ENCODE measurements at regions not wholly inside any gene's neighbourhood (a gene's known extent, or its start where the extent isn't known, plus 50 kb on each side); places are given as distances from the start of the nearest gene placed in this dataset.
"Not testable (repeated sequence)": the region's sequence is repeated elsewhere in the genome, so short reads cannot be mapped to it uniquely, and the experiment has no call there.

DNA sequence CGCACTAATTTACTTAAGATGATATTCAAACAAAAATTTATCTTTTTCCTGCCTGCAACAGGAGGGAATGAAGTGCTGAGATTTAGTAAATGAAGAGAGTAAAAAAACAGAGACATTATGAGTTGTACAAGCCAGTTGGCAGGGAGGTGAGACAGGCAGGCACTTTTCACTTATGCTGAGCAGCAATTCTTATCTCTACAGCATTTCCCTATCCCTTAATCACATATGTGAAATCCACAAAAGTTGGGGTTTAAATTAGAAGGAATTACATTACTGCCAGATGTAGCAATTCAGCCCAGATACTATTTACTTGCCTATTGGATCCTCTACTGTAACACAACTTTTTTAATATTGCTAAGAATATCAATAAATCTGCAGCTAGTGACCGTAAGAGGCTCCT lies 314.2 kb upstream of the LRP1B start:
- in situ Hi-C loops (cut with MboI; ENCODE audit: low pct_unique_long_range_greater_than_20kb, low sequenced_read_pairs), result no loop called here
- no peak for DNase-seq

DNA sequence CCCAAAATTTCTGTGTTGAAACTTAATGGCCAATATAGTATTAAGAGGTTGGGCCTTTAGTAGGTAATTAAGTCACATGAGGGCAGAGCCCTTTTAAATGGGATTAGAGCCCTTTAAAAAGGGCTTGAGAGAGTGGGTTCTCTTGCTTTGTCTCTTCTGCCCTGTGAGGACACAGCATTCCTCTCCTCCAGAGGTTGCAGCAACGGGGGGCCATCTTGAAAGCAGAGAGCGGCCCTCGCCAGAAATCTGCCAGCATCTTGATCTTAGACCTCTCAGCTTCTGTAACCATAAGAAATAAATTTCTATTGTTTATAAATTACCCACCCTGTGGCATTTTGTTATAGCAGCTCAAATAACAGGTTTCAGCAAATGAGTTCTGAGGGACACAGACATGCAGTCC lies 305.0 kb upstream of the LRP1B start:
- DNase-seq, result no peak
- in situ Hi-C loops (cut with MboI; ENCODE audit: low pct_unique_long_range_greater_than_20kb, low sequenced_read_pairs), result no loop called here

DNA sequence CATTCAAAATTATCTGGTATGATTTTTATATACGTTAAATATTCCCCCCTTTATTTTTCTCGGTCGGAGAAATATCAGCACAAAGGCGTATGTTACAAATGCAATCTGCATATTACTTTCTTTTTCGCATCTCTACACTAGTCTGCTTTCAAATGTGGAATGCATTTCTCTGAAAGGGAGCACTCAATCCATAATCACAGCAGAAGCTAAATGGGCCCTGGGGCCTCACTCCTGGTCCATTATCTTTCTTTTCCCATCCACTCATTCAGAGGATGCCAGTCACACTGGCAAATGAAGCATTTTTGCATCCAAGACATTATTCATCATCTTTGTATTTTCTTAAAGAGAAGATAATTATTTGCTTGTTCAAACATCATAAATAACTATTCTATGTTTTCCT lies 295.2 kb upstream of the LRP1B start:
- in situ Hi-C loops (cut with MboI; ENCODE audit: low pct_unique_long_range_greater_than_20kb, low sequenced_read_pairs), result no loop called here
- no peak for DNase-seq

DNA sequence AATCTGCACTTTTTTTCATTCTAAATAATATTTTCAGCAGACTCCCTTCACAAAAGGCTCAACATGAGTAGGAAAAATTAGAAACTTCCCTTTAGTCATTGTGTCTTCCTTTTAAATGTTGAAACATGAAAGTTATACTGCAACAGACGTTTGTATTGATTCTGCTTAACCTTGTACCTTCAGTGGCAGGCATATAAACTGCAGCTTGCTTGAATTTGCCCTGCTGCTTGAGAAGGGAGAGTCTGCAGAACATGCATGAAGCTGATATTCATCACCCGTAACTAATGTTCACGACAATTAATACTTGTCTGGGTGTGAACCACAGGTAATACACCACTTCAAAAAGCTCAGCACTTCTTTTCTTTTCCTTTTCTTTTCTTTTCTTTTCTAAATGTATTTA lies 294.7 kb upstream of the LRP1B start:
- in situ Hi-C loops (cut with MboI; ENCODE audit: low pct_unique_long_range_greater_than_20kb, low sequenced_read_pairs), result no loop called here
- no peak for DNase-seq

DNA sequence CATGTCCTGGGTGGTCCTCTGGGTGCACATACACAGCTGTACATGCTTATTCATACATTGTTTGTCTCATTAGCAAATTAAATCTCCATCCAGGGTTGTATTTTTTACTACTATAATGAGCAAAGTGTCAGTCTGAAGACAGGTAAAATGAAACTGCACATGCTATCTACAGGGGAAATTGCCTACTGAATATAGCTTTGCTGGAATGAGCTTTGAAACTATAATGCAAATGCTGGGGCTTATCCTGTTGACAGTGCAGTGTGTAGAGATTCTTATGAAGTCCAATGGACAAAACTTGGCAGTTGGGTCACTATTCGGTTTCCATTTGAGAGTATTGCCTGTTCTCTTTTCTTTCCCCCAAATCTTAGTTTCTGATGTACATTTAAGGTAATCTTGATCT lies 292.8 kb upstream of the LRP1B start:
- no peak for DNase-seq
- in situ Hi-C loops (cut with MboI; ENCODE audit: low pct_unique_long_range_greater_than_20kb, low sequenced_read_pairs), result no loop called here

DNA sequence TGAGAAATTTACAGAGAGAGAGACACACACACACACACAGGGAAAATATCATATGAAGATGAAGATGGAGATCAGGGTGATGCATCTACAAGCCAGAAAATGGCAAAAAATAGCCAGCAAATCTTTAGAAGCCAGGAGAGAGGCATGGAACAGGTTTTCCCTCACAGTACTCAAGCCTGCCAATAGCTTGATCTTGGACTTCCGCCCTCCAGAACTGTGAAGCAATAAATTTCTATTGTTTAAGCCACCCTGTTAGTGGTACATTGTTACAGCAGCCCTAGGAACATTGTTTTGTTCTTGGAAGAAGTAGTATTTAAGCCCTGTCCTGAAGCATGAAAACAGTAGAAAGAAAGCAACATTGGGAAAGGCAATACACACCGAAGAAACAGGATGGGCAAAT lies 292.0 kb upstream of the LRP1B start:
- DNase-seq, result no peak
- in situ Hi-C loops (cut with MboI; ENCODE audit: low pct_unique_long_range_greater_than_20kb, low sequenced_read_pairs), result no loop called here

DNA sequence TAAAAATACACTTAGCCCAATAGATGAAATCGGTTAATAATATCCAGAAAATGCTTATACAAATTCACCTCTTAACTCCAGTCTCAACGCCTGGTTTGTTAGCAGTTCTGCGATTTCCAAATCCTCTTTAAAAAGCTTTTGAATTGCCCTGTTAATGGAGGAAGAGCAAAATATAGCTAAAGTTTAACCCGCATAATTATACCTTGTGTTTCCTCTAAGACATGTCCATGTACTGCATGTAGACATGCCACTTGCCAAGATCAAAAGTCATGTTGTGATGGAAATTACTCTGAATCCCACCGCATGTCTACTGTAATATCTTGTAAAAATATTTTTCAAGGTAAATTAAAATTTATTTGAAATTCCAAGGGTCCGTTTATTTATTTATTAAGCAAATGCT lies 291.2 kb upstream of the LRP1B start:
- DNase-seq, result no peak
- in situ Hi-C loops (cut with MboI; ENCODE audit: low pct_unique_long_range_greater_than_20kb, low sequenced_read_pairs), result no loop called here

DNA sequence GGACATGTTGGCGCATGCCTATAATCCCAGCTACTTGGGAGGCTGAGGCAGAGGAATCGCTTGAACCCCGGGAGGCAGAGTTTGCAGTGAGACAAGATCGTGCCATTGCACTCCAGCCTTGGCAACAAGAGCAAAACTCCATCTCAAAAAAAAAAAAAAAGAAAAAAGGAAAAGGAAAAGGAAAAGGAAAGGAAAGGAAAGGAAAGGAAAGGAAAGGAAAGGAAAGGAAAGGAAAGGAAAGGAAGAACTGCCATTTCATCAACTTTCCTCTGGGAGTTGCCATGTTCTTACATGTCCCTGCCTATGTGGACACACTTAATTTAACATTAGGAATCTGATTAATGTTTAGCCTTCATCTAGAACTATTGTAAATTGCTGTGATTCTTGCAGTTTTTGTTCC lies 287.9 kb upstream of the LRP1B start:
- in situ Hi-C loops (cut with MboI; ENCODE audit: low pct_unique_long_range_greater_than_20kb, low sequenced_read_pairs); DNase-seq: not testable (repeated sequence)

DNA sequence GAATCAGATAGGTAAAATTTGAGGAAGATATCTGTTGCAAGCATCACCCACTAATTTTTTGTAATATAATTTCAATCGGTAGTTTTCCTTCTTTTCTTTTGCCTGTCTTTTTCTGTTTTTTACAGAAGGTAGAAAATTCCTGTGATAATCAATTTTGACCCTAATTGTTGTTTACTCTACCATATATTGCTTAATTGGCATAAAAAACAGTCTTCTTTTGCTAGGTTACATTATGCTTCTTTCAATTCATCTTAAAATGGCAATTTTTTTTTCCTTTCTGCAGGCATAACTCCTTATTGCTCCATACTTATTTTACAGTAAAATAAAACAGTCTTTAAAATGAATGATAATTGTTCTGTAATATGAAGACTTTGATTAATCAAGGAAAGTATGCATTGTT lies 286.2 kb upstream of the LRP1B start:
- in situ Hi-C loops (cut with MboI; ENCODE audit: low pct_unique_long_range_greater_than_20kb, low sequenced_read_pairs), result no loop called here
- no peak for DNase-seq

DNA sequence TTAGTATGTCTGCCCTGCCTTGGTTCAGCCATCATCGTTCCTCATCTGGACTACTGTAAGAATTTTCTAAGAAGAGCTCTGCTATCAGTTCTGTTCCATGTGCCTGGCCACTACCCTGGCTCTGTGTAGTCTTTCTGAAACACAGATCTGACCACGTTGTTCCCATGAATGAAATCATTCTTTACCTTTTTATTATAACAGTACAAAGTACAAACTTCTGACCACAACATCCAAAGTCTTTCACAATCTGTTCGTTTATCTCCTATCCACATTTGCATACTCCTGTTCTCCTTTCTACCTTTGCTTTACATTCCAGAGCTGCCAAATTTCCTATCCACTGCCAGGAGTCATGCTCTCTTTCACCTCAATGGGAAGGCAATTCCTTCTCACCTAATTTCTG lies 284.6 kb upstream of the LRP1B start:
- in situ Hi-C loops (cut with MboI; ENCODE audit: low pct_unique_long_range_greater_than_20kb, low sequenced_read_pairs), result no loop called here
- no peak for DNase-seq

DNA sequence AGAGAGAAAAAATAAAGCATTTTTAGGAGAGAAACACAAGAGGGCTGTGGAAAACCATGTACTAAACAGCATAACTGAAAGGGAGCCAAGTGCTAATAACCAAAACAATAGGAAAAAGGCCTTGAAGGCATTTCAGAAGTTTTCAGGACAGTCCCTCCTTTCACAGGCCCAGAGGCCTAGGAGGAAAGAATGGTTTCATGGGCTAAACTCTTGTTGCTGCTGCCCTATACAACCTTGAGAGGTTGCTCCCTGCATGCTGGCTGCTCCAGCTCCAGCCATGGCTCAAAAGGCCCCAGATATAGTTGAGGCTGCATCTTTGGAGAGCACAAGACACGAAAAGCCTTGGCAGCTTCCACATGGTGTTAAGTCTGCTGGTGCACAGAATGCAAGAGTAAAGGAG lies 267.4 kb upstream of the LRP1B start:
- DNase-seq, result no peak
- in situ Hi-C loops (cut with MboI; ENCODE audit: low pct_unique_long_range_greater_than_20kb, low sequenced_read_pairs), result no loop called here

DNA sequence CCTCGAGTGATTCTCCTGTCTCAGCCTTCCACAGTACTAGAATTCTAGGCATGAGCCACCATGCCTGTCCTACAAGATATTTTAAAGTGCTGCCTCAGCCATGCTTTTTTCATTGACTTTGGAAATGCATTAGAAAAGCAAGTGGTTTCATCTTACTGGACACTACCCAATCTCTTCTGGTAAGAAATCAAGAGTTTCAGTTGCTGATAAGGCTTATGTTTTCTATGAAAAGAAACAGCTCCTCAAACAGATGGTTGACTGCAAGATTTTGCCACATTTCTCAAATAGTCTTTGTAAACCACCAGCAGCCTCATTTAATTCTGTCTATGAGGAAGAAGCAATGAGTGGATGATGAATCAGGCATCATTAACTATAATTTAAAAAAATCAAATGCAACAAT lies 264.5 kb upstream of the LRP1B start:
- DNase-seq, result no peak
- in situ Hi-C loops (cut with MboI; ENCODE audit: low pct_unique_long_range_greater_than_20kb, low sequenced_read_pairs), result no loop called here

DNA sequence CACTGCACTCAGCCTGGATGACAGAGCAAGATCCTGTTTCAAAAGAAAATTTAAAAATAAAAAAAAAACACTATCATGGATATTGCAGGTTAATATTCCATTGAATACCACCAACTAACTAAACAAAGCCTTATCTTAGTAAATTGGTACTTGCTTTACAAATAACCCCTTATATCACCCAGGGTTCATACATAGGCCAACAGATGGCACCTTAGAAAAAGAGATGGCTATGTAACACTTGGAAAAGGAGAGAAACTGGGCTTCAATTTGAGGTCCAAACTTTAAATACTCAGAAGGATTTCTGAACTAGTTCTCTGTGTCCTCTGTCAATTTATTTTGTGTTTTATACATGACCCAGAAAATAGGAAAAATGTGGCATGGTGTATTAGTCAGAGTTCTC lies 249.6 kb upstream of the LRP1B start:
- in situ Hi-C loops (cut with MboI; ENCODE audit: low pct_unique_long_range_greater_than_20kb, low sequenced_read_pairs), result no loop called here
- no peak for DNase-seq

DNA sequence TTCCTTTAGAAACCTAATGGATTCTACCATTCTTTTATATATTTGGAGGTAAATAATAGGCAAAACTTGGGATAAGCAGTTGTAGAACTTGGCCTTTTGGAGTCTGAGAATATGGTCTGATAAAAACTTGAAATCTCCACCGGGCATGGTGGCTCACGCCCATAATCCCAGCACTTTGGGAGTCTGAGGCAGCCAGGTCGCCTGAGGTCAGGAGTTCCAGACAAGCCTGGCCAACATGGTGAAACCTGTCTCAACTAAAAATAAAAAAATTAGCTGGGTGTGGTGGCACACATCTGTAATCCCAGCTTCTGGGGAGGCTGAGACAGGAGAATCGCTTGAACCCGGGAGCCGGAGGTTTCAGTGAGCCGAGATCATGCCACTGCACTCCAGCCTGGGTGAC lies 231.3 kb upstream of the LRP1B start:
- DNase-seq; in situ Hi-C loops (cut with MboI; ENCODE audit: low pct_unique_long_range_greater_than_20kb, low sequenced_read_pairs): not testable (repeated sequence)

DNA sequence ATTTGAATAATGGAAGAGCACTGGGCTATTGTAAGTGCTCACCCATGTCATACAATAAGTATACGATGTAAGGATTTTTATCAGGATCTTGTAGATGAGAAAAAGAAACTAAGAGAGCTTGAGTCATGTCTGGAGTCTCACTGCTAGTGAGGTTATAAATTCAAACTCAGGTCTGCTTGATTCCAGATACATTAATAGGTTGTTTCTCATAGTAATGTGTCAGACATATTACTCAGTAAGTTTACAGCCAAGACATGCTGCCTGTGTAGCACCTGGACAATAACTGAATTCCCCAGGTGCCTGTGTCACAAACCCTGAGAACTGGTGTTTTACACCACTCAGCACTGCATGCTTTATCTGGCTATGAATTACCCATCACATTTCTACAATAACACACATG lies 216.9 kb upstream of the LRP1B start:
- in situ Hi-C loops (cut with MboI; ENCODE audit: low pct_unique_long_range_greater_than_20kb, low sequenced_read_pairs), result no loop called here
- no peak for DNase-seq

DNA sequence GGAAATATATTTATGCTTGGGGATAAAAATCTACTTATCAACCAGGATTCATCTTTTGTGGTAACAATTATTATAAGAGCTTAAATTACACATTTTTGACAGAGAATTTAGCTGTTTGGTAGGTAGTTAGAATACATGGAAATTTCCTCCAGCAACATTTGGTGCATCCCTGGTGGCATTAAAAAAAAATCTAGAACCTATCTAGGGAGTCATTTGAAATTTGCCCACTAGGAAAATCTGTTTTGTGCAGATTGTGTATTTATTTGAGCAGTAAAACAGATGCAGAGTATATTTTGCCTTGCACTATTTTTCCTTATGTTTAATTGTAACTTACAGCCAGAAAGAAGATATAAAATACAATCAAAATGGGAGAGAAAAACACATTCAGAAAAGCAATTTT lies 208.4 kb upstream of the LRP1B start:
- in situ Hi-C loops (cut with MboI; ENCODE audit: low pct_unique_long_range_greater_than_20kb, low sequenced_read_pairs), result no loop called here
- DNase-seq, result no peak

DNA sequence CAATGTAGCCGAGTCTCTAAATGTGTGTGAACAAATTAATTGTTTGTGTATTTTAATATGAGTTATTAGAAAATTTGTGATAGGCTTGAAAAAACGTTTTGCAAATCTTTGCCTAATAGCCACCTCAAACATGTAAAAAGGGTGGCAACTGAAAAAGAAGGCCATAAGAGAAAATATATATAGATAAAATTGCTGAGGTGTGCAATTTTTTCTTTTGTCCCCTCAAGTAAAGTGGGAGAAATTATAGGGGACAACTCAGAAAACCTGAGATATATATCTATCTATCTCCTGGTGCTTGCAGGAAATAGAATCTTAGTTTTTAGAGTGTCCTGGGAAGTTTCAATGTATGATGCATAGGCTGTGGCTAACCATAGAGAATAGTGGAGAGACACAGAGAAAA lies 201.4 kb upstream of the LRP1B start:
- DNase-seq, result no peak
- in situ Hi-C loops (cut with MboI; ENCODE audit: low pct_unique_long_range_greater_than_20kb, low sequenced_read_pairs), result no loop called here

DNA sequence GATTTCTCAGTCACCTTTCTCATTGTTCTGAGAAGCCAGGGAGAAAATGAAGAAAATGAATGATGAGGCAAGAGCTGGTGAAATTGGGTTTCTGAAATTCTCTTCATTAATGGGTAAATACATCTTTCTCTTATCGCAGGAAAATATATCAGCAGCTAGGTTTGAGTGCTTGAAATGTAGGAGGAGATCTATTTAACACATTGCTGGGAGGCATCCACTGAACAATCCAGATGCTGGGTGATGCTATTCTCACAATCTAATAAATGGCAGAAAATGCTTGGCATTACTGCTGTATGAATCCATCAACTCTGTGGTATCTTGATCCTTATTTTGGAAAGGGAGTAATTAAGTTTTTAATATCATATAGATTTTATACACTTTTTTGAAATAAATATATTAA lies 199.6 kb upstream of the LRP1B start:
- in situ Hi-C loops (cut with MboI; ENCODE audit: low pct_unique_long_range_greater_than_20kb, low sequenced_read_pairs), result no loop called here
- DNase-seq, result no peak

DNA sequence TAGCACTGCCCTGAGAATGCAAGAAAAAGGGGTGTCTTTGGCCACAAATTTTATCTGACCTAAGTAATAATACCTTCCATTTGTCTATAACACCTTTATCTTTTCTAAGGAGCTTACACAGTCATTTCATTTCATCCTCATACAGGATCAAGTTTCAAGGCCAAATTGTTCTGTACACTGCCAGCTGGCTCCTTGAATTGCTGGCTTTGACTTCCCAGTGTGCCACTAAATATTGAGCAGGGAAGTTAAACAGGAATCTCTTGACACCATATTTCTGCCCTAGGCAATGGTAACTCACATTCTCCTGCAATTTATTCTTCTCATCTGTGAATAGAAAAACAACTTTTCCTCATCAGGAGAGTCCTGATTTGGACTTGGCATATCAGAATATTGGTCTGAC lies 195.1 kb upstream of the LRP1B start:
- in situ Hi-C loops (cut with MboI; ENCODE audit: low pct_unique_long_range_greater_than_20kb, low sequenced_read_pairs), result no loop called here
- DNase-seq, result no peak

DNA sequence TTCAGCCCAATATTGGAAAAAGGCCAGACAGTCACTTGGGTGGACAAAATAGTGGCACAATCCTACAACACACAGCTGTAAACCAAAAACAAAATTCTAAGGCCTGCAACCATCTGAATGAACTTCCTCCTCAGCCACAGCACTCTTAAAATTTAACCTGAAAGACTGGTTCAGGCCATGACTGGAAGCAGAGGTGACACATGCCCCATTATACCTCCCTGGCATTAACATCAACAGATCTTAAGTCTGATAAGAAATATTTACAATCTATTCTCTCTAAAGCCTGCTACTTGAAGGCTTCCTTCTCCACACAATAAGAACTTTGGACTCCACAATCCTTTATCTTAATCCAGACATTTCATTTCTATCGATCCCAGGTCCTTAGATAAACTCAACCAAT lies 192.4 kb upstream of the LRP1B start:
- in situ Hi-C loops (cut with MboI; ENCODE audit: low pct_unique_long_range_greater_than_20kb, low sequenced_read_pairs), result no loop called here
- DNase-seq, result peak; percentile 7

DNA sequence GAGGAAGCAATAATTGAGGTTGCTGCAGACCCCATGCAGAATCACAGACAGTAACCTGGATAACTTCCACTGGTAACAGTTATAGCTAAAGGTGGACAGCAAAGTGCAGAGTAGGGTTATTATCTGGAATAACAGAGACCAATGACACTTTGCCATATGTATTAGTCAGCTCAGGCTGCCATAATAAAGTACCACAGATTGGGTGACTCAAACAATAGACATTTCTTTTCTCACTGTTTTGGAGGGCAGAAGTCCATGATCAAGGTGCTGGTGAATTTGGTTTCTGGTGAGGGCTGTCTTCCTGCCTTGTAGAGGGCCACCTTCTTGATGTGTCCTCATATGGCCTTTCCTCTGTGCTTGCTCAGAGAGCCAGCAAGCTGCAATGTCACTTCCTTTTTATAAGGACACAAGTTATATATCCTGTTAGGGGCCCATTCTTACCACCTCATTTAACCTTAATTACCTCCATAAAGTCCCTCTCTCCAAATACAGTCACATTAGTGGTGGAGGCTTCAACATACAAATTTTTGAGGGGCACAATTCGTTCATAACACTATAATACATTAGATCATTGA lies 191.0 kb upstream of the LRP1B start:
- in situ Hi-C loops (cut with MboI; ENCODE audit: low pct_unique_long_range_greater_than_20kb, low sequenced_read_pairs), result no loop called here
- DNase-seq, result peak; percentile 55

DNA sequence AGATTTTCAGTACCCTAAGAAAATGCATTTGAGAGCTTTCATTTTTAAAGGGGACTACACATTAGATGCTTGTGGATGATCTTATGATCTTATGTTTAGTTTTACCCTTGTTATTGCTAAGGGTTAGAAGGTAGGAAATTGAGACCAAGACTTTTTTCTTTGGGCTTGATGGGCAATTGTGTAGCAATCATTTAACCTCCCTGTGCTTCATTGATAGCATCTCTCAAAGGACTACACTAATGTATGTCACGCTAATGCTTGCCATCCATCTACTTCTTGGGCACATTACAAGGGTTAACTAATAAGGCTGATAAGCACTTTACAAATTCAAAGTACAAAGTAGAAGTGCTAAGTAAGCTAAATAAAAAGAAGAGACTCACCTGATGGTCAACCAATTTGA lies 189.3 kb upstream of the LRP1B start:
- no peak for DNase-seq
- in situ Hi-C loops (cut with MboI; ENCODE audit: low pct_unique_long_range_greater_than_20kb, low sequenced_read_pairs), result no loop called here

Data from KBM-7 (cell line).